ENCODE measurements at regions not wholly inside any gene's neighbourhood (a gene's known extent, or its start where the extent isn't known, plus 50 kb on each side); places are given as distances from the start of the nearest gene placed in this dataset.
"Not testable (repeated sequence)": the region's sequence is repeated elsewhere in the genome, so short reads cannot be mapped to it uniquely, and the experiment has no call there.

GRCh38 chr2:132220589-132220988 is 58.8 kb upstream of the ANKRD30BL start:
- not testable (repeated sequence) for DNase-seq

- DNase-seq: not testable (repeated sequence)
These were observed 60.1 kb upstream of the ANKRD30BL start for GRCh38 chr2:132221886-132222285.

DNA sequence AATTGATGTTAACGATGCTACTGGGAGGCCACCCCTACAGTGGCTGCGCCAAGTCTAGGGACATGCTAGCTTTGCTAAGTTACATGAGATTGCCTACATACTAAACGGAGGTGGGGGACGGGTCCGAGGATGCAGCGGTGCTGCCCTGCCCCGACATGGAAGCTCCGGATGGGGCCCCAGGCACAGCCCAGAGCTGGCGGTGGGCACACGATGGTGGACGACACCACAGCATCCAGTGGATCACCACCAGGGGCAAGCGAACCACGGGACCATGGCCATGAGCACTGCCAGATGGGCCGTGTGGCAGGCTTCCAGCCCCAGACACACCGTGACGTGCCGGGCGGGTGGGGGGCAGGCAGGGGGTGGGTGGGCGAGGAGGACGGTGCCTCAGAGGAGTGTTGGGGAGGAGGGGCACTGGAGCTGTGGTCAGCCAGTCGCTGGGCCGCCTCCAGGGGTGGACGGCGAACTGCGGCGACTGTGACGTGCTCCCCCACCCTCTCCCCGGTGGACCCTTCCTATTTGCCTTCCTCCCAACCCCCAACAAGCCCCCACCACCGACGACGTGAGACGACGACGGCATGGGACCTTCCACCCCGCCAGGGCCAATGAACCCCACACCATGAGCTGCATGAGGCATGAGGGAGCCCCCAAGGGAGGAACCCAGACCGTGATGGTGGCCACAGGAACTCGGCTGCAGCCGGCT is 90.6 kb upstream of the ANKRD30BL start:
- no peak for DNase-seq

GRCh38 chr2:132252894-132253264 is 91.1 kb upstream of the ANKRD30BL start:
- no peak for DNase-seq

- DNase-seq: no peak
These were observed 91.9 kb upstream of the ANKRD30BL start for GRCh38 chr2:132253496-132254305.

- not testable (repeated sequence) for DNase-seq
These were observed 92.7 kb upstream of the ANKRD30BL start for GRCh38 chr2:132254306-132254919.

- no peak for DNase-seq
These were observed 94.0 kb upstream of the ANKRD30BL start for GRCh38 chr2:132255714-132256113.

DNA sequence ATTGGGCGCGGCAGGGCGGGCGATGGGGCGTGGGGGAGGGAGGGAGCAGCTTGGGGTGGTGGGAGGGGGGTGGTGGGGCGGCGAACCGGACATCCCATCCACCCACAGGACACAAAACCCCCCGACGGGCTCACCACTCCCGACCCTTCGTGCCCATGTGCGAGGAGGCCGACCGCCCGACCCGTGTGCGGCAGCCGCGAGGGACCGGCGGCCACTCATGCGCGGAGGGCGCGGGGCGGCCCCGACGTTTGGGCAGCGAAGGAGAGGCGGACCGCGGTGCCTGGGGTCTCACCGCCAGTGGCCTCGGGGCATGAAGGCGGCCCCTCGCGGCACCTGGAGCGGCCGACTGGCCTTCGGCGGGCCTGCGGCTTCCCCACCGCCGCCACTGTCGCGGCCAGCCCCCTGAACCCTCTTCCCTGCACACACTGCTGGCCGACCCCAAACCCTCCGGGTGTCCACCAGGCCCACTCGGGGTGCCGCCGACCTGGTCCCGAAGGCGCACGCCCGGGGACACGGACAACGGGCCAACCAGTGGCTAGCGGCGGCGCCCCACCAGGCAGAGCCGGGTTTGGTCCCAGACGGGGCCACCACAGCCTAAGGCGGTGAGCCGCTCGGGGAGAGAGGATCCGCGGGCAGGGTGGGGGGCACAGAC is 94.6 kb upstream of the ANKRD30BL start:
- no peak for DNase-seq

DNA sequence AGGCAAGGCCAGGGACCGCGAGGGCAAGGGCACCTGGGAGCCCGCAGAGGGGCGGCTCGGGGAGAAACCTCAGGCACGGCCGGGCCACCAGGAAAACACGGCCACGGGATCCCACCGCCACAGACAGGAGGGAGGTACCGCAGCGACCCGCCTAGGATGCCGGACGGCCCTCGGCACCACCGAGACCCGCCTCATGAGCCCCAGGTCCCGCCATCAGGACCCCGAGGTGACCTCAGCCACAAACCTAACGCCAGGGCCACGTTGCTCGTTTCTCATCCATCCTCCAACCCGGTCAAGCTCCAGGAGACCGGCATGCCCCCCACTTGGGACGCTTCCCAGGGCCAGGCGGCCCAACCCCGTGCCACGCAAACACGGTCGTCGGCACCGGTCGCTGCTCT is 95.2 kb upstream of the ANKRD30BL start:
- not testable (repeated sequence) for DNase-seq

GRCh38 chr2:132257301-132258171 is 95.8 kb upstream of the ANKRD30BL start:
- not testable (repeated sequence) for DNase-seq

- DNase-seq: not testable (repeated sequence)
These were observed 97.5 kb upstream of the ANKRD30BL start for GRCh38 chr2:132259276-132259675.

DNA sequence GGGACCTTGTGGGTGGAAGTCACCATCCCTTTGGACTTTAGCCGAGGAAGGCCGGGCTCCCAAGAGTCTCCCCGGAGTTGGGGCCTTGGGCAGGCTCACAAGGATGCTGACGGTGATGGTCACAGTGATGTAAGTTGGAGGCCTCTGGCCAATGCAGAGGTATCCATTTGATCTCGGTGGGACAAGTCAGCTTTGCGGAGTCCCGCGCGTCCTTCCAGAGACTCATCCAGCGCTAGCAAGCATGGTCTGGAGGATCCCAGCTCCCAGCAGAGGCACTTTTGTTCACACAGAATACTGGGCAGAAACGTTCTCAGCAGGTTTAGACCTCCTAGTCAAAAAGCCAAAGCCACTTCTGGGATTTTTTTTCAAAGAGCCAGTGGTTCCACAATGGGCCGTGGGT is 103.8 kb upstream of the ANKRD30BL start:
- not testable (repeated sequence) for DNase-seq

GRCh38 chr2:132267105-132267497 is 105.3 kb upstream of the ANKRD30BL start:
- no peak for DNase-seq

GRCh38 chr2:132267498-132268283 is 105.9 kb upstream of the ANKRD30BL start:
- not testable (repeated sequence) for DNase-seq

DNA sequence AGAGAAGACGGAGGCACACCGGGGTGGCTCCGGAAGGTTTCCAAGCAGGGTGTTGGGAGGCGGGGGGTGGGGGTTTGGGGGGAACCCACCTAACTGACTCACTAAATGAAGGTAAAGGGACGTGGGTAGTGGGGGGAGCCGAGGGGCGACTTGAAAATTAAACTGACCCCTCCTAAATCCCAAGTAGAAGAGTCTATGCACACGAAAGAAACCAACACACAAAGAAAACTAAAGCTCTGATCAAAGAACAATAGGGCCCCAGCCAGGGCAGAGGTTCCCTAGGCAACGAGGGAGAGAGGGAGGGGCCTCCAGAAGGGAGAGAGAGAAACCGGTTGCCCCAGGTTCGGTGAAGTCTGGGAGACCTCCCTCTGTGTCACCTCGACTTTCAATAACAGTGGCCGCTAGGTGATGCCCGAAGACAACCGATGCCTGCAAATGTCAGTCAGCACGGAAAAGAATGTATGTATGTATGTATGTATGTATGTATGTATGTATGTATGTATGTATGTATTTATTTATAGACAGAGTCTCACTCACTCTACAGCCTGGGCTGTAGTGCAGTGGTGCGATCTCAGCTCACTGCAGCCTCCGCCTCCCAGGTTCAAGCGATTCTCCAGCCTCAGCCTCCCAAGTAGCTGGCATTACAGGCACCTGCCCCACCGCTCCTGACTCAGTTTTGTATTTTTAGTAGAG is 106.7 kb upstream of the ANKRD30BL start:
- DNase-seq: not testable (repeated sequence)

DNA sequence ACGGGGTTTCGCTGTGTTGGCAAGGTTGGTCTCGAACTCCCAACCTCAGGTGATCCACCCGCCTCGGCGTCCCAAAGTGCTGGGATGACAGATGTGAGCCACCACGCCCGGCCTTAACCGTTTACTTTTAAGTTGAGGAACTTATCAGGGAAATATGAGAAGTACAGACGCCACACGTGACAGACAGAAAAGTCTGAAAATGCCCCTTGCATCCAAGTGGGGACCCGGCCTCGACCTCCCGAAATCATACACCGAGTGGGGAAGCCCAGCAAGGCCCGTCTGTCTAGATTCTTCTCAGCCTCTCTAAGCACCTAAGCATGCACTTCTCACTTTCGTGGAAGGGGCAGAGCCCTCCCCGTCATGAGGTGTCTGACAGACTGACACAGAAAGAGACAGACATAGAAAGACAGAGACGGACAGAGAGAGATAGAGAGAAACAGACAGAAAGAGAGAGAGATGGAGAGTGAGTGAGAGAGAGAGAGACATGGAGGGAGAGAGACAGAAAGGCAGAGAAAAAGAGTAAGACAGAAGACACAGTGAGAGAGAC is 107.3 kb upstream of the ANKRD30BL start:
- DNase-seq: no peak

GRCh38 chr2:132270255-132270654 is 108.5 kb upstream of the ANKRD30BL start:
- no peak for DNase-seq

DNA sequence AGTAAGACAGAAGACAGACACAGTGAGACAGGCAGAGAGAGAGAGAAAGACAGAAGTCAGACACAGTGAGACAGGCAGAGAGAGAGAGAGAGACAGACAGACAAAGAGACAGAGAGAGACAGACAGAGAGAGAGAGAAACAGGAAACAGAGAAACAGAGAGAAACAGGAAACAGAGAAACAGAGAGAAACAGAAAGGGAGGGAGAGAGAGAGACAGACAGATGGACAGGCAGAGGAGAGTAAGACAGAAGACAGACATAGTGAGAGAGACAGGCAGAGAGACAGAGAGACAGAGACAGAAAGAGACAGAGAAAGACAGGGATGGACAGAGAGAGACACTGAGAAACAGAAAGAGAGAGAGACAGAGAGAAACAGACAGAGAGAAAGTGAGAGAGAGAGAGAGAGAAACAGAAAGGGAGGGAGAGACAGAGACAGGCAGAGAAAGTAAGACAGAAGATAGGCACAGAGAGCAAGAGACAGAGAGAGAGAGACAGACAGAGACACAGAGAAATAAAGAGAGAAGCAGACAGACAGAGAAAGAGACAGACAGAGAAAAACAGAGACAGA is 109.3 kb upstream of the ANKRD30BL start:
- DNase-seq: no peak

DNA sequence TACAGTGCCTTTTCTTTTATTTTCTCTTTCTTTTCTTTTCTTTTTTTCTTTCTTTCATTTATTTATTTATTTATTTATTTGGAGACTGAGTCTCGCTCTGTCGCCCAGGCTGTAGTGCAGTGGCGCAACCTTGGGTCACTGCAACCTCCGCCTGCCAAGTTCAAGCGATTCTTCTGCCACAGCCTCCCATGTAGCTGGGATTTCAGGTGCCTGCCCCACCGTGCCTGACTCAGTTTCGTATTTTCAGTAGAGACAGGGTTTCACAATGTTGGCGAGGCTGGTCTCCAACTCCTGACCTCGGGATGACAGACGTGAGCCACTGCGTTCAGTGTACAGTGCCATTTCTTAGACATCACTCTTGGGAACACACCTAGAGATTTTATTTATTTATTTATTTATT is 110.0 kb upstream of the ANKRD30BL start:
- not testable (repeated sequence) for DNase-seq

DNA sequence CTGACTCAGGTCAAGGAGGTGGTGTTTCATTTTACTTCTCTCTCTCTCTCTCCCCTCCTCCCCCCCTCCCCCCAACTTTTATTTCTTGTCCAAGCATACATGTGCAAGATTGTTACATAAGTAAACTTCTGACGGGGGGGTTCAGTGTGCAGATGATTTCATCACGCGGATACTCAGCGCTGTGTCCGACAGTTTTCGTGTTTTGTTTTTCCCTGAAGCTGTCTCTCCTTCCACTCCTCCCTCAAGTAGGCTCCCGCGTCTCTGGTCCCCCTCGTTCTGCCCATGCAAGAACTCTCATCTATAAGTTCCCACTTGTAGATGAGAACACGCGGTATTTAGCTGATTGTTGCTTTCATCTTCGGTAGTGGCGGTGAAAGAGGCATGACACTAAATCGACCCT is 111.0 kb upstream of the ANKRD30BL start:
- no peak for DNase-seq

All from NCI-H524 treated with DMSO at 0.1 percent for 48 hours (cell line).